SK-N-SH treated with all-trans-retinoic acid at 6 μM for 48 hours (cell line): ENCODE measurements at regions not wholly inside any gene's neighbourhood (a gene's known extent, or its start where the extent isn't known, plus 50 kb on each side); places are given as distances from the start of the nearest gene placed in this dataset.

Source experiments
- CREB5 ChIP-seq: fragments of 250-450 bp; sonication (Bioruptor Pico); IDR thresholded peaks from 2 replicates; pipeline ENCODE4 v1.5.1; 2020; ENCODE audit warnings: low read depth, mild to moderate bottlenecking, moderate library complexity
- ESRRG ChIP-seq: fragments of 250-450 bp; sonication (Bioruptor Pico); IDR thresholded peaks from 2 replicates; pipeline ENCODE4 v1.6.1; 2021; ENCODE audit warnings: mild to moderate bottlenecking
- OSR1 ChIP-seq: fragments of 250-450 bp; sonication (Bioruptor Pico); IDR thresholded peaks from 2 replicates; pipeline ENCODE4 v1.8.0; 2022; ENCODE audit warnings: moderate library complexity, mild to moderate bottlenecking, inconsistent platforms
- PATZ1 ChIP-seq: fragments of 250-450 bp; sonication (Bioruptor Pico); IDR thresholded peaks from 2 replicates; pipeline ENCODE4 v1.8.0; 2020; ENCODE audit warnings: mild to moderate bottlenecking, moderate library complexity, borderline replicate concordance
- POU6F1 ChIP-seq: fragments of 250-450 bp; sonication (Bioruptor Pico); IDR thresholded peaks from 2 replicates; pipeline ENCODE4 v1.8.0; 2021; ENCODE audit warnings: low read depth, mild to moderate bottlenecking, moderate library complexity, borderline replicate concordance
- RARB ChIP-seq: fragments of 250-450 bp; sonication (Bioruptor Pico); IDR thresholded peaks from 2 replicates; pipeline ENCODE4 v1.8.0; 2021; ENCODE audit warnings: mild to moderate bottlenecking, moderate library complexity
- SNAI2 ChIP-seq: fragments of 250-450 bp; sonication (Bioruptor Pico); IDR thresholded peaks from 2 replicates; pipeline ENCODE4 v1.5.0; 2020; ENCODE audit warnings: mild to moderate bottlenecking, moderate library complexity
- TCF4 ChIP-seq: fragments of 250-450 bp; sonication (Bioruptor Pico); IDR thresholded peaks from 2 replicates; pipeline ENCODE4 v1.8.0; 2021; ENCODE audit warnings: mild to moderate bottlenecking, moderate library complexity, borderline replicate concordance
- TSHZ2 ChIP-seq: fragments of 250-450 bp; sonication (Bioruptor Pico); IDR thresholded peaks from 2 replicates; pipeline ENCODE4 v1.5.0; 2020; ENCODE audit warnings: mild to moderate bottlenecking, moderate library complexity
- ZC3H10 ChIP-seq: fragments of 250-450 bp; sonication (Bioruptor Pico); IDR thresholded peaks from 2 replicates; pipeline ENCODE4 v1.5.1; 2021; ENCODE audit warnings: mild to moderate bottlenecking, moderate library complexity
- ZFP30 ChIP-seq: fragments of 450-650 bp; formaldehyde crosslinking; IDR thresholded peaks from 2 replicates; pipeline ENCODE4 v1.5.0; 2022; ENCODE audit warnings: mild to moderate bottlenecking, moderate library complexity
- ZNF565 ChIP-seq: fragments of 450-650 bp; formaldehyde crosslinking; conservative IDR thresholded peaks from 2 replicates; pipeline ENCODE4 v1.5.0; 2020; ENCODE audit warnings: low read depth, mild to moderate bottlenecking, moderate library complexity
- ZNF70 ChIP-seq: fragments of 450-650 bp; formaldehyde crosslinking; IDR thresholded peaks from 2 replicates; pipeline ENCODE4 v1.5.0; 2020; ENCODE audit warnings: mild to moderate bottlenecking, moderate library complexity

- TF ChIP-seq ZNF70 (CRISPR knock-in tag) (no peak), CREB5 (CRISPR knock-in tag) (no peak), TCF4 (CRISPR knock-in tag) (no peak), ESRRG (CRISPR knock-in tag) (no peak), PATZ1 (CRISPR knock-in tag) (no peak), TSHZ2 (CRISPR knock-in tag) (no peak), POU6F1 (CRISPR knock-in tag) (no peak), ZFP30 (CRISPR knock-in tag) (no peak), ZC3H10 (CRISPR knock-in tag) (no peak), RARB (CRISPR knock-in tag) (no peak), SNAI2 (CRISPR knock-in tag) (no peak), OSR1 (CRISPR knock-in tag) (no peak), ZNF565 (no peak)
Observed at GRCh38 chr4:134944115-134944514, 742.5 kb upstream of the PABPC4L start.
